ENCODE measurements at regions not wholly inside any gene's neighbourhood (a gene's known extent, or its start where the extent isn't known, plus 50 kb on each side); places are given as distances from the start of the nearest gene placed in this dataset.
"Not testable (repeated sequence)": the region's sequence is repeated elsewhere in the genome, so short reads cannot be mapped to it uniquely, and the experiment has no call there.

- DNase-seq = not testable (repeated sequence)
Observed at GRCh38 chr9:65416948-65417347, 131.9 kb upstream of the FOXD4L5 start.

GRCh38 chr9:65414249-65414648 lies 129.2 kb upstream of the FOXD4L5 start:
- not testable (repeated sequence) for DNase-seq

GRCh38 chr9:65413371-65413770 lies 128.4 kb upstream of the FOXD4L5 start:
- not testable (repeated sequence) for DNase-seq

GRCh38 chr9:65411901-65412300 lies 126.9 kb upstream of the FOXD4L5 start:
- DNase-seq = no peak

GRCh38 chr9:65411336-65411735 lies 126.3 kb upstream of the FOXD4L5 start:
- no peak for DNase-seq

- no peak for DNase-seq
Observed at GRCh38 chr9:65410926-65411325, 125.9 kb upstream of the FOXD4L5 start.

GRCh38 chr9:65409471-65409980 lies 124.5 kb upstream of the FOXD4L5 start:
- DNase-seq = no peak

GRCh38 chr9:65408806-65409205 lies 123.8 kb upstream of the FOXD4L5 start:
- not testable (repeated sequence) for DNase-seq

GRCh38 chr9:65406625-65407024 lies 121.6 kb upstream of the FOXD4L5 start:
- DNase-seq = not testable (repeated sequence)

- not testable (repeated sequence) for DNase-seq
Observed at GRCh38 chr9:65405766-65406165, 120.8 kb upstream of the FOXD4L5 start.

GRCh38 chr9:65405253-65405652 lies 120.2 kb upstream of the FOXD4L5 start:
- no peak for DNase-seq

- DNase-seq = no peak
Observed at GRCh38 chr9:65404232-65405006, 119.4 kb upstream of the FOXD4L5 start.

- DNase-seq = no peak
Observed at GRCh38 chr9:65403721-65404120, 118.7 kb upstream of the FOXD4L5 start.

- DNase-seq = not testable (repeated sequence)
Observed at GRCh38 chr9:65403072-65403471, 118.1 kb upstream of the FOXD4L5 start.

- DNase-seq = not testable (repeated sequence)
Observed at GRCh38 chr9:65402206-65402870, 117.3 kb upstream of the FOXD4L5 start.

- DNase-seq = not testable (repeated sequence)
Observed at GRCh38 chr9:65401456-65402045, 116.5 kb upstream of the FOXD4L5 start.

GRCh38 chr9:65400886-65401285 lies 115.9 kb upstream of the FOXD4L5 start:
- DNase-seq = no peak

GRCh38 chr9:65397763-65398719 lies 113.0 kb upstream of the FOXD4L5 start:
- not testable (repeated sequence) for DNase-seq

- DNase-seq = not testable (repeated sequence)
Observed at GRCh38 chr9:65397226-65397625, 112.2 kb upstream of the FOXD4L5 start.

- DNase-seq = not testable (repeated sequence)
Observed at GRCh38 chr9:65396601-65397000, 111.6 kb upstream of the FOXD4L5 start.

- DNase-seq = not testable (repeated sequence)
Observed at GRCh38 chr9:65395789-65396188, 110.8 kb upstream of the FOXD4L5 start.

- DNase-seq = not testable (repeated sequence)
Observed at GRCh38 chr9:65395121-65395520, 110.1 kb upstream of the FOXD4L5 start.

Measured in CD4-positive, alpha-beta T cell treated with Interleukin-6 for 4 hours (primary cell).